PC-9 (cell line): ENCODE measurements at regions not wholly inside any gene's neighbourhood (a gene's known extent, or its start where the extent isn't known, plus 50 kb on each side); places are given as distances from the start of the nearest gene placed in this dataset.
A peak's percentile ranks its signal among the peaks of the same experiment; 100 is the strongest.

Source experiments
- BruUV-seq: library from RNA; stranded (reverse); fragments of 400-500 nt; replicated peaks from 2 replicates; lab custom pipeline; 2021; lab: Mats Ljungman, UMichigan
- CTCF ChIA-PET: fragments of 300-600 bp; sonication (Branson Sonifier 250); formaldehyde crosslinking; loops from one replicate; lab custom pipeline; 2022; ENCODE audit warnings: antibody characterized with exemption; lab: Charles Lee
- POLR2A ChIA-PET: fragments of 300-600 bp; sonication (Branson Sonifier 250); formaldehyde crosslinking; loops from one replicate; lab custom pipeline; 2022; ENCODE audit warnings: antibody characterized with exemption; ENCODE audit not compliant: unreplicated experiment; lab: Charles Lee
- DNase-seq, 2 experiments: peaks; one replicate each; pipeline versions ENCODE4 v3.0.0 to v3.0.0-alpha.2; 2015 to 2022; ENCODE audit warnings: mixed read lengths in 1 of 2
- H2AFZ ChIP-seq: fragments of 200-600 bp; sonication (generic); 2 replicates; pipeline ENCODE4 v1.8.1; 2017; ENCODE audit warnings: antibody characterized with exemption
- H3F3A ChIP-seq: fragments of 200-600 bp; sonication (generic); 2 replicates; pipeline ENCODE4 v1.8.1; 2017; ENCODE audit warnings: antibody characterized with exemption, mild to moderate bottlenecking, low read depth; ENCODE audit not compliant: insufficient read depth
- H3K27ac ChIP-seq: fragments of 200-600 bp; sonication (generic); 2 replicates; pipeline ENCODE4 v1.6.1; 2016; ENCODE audit warnings: mixed run types
- H3K27me3 ChIP-seq: fragments of 200-600 bp; sonication (generic); 2 replicates; pipeline ENCODE4 v1.6.1; 2016; ENCODE audit warnings: low read depth, mixed run types; ENCODE audit not compliant: insufficient read depth
- H3K36me3 ChIP-seq: fragments of 200-600 bp; sonication (generic); 2 replicates; pipeline ENCODE4 v1.6.1; 2016; ENCODE audit warnings: low read depth, mixed run types
- H3K4me1 ChIP-seq: fragments of 200-600 bp; sonication (generic); replicated peaks from 2 replicates; pipeline ENCODE4 v1.6.1; 2016; ENCODE audit warnings: mixed run types; ENCODE audit not compliant: insufficient read depth
- H3K4me2 ChIP-seq: fragments of 200-600 bp; sonication (generic); 2 replicates; pipeline ENCODE4 v1.6.1; 2017; ENCODE audit warnings: mixed run types
- H3K4me3 ChIP-seq: fragments of 200-600 bp; sonication (generic); 2 replicates; pipeline ENCODE4 v1.6.1; 2016; ENCODE audit warnings: mixed run types
- H3K79me2 ChIP-seq: fragments of 200-600 bp; sonication (generic); 2 replicates; pipeline ENCODE4 v1.6.1; 2017; ENCODE audit warnings: low read depth, mixed run types
- H3K9me2 ChIP-seq: fragments of 200-600 bp; sonication (generic); 2 replicates; pipeline ENCODE4 v1.8.1; 2017; ENCODE audit warnings: mild to moderate bottlenecking; ENCODE audit not compliant: insufficient read depth
- H3K9me3 ChIP-seq: fragments of 200-600 bp; sonication (generic); 2 replicates; pipeline ENCODE4 v1.8.1; 2016; ENCODE audit warnings: low read depth; ENCODE audit not compliant: insufficient read depth
- H4K20me1 ChIP-seq: fragments of 200-600 bp; sonication (generic); 2 replicates; pipeline ENCODE4 v1.8.1; 2017; ENCODE audit not compliant: insufficient read depth
- CTCF ChIP-seq: fragments of 200-600 bp; sonication (generic); conservative IDR thresholded peaks from 2 replicates; pipeline ENCODE4 v1.6.1; 2017; ENCODE audit warnings: mixed run types, antibody characterized with exemption, mild to moderate bottlenecking, moderate library complexity
- EZH2 ChIP-seq: fragments of 200-600 bp; sonication (generic); IDR thresholded peaks from 2 replicates; pipeline ENCODE4 v1.8.0; 2017; ENCODE audit warnings: antibody characterized with exemption, low read depth
- intact Hi-C: fragments of 100-400 bp; cut with micrococcal nuclease; formaldehyde crosslinking; loops from one replicate; pipeline ENCODE4 v1.10.0; 2022; ENCODE audit not compliant: unreplicated experiment

GRCh38 chr3:16090706-16091105 lies 83.8 kb upstream of the GALNT15 start:
- ChIA-PET POLR2A (no interaction called here), CTCF (interaction anchor here (0.5 kb wide), 1 partner anchor 19 kb away, joined by 3 read pairs; no protein-coding TSS in a partner anchor)
- Histone ChIP-seq H3K4me1 (peaks cover 21% of the 10 kb centered on the region), H4K20me1 (no peaks in the 10 kb centered on the region), H3K4me2 (0 out of 2 replicates have a peak overlapping the region, but pooled peaks have one; percentile 3), H3K27ac (no peak overlapping the region), H3F3A (peaks cover 10% of the 10 kb centered on the region; the same call in 1 of the 2 replicates), H2AFZ (no peak overlapping the region), H3K9me2 (no peaks in the 10 kb centered on the region), H3K9me3 (peaks cover 9% of the 10 kb centered on the region; the same call in 1 of the 2 replicates), H3K79me2 (no peaks in the 10 kb centered on the region), H3K36me3 (no peaks in the 10 kb centered on the region), H3K4me3 (no peak overlapping the region), H3K27me3 (no peaks in the 10 kb centered on the region)
- BruUV-seq, result no TSS peak
- DNase-seq, result no peak
- TF ChIP-seq CTCF (no peak), EZH2 (no peak)
- intact Hi-C loops, result no loop called here

- Histone ChIP-seq H3K4me3 (no peak overlapping the region), H3K9me2 (no peaks in the 10 kb centered on the region), H3K4me2 (no peak overlapping the region), H3K36me3 (no peaks in the 10 kb centered on the region), H3K9me3 (peaks cover 11% of the 10 kb centered on the region; the same call in 1 of the 2 replicates), H4K20me1 (no peaks in the 10 kb centered on the region), H2AFZ (no peak overlapping the region), H3F3A (peaks cover 10% of the 10 kb centered on the region; the same call in 1 of the 2 replicates), H3K27ac (no peak overlapping the region), H3K79me2 (no peaks in the 10 kb centered on the region), H3K4me1 (peaks cover 21% of the 10 kb centered on the region), H3K27me3 (no peaks in the 10 kb centered on the region)
- CTCF ChIA-PET, result no interaction called here
- no TSS peak for BruUV-seq
- DNase-seq, result no peak
- intact Hi-C loops, result no loop called here
- TF ChIP-seq EZH2, result no peak
- no peak for TF ChIP-seq CTCF
- POLR2A ChIA-PET, result no interaction called here
Measured at GRCh38 chr3:16092923-16093322, 81.6 kb upstream of the GALNT15 start.

- Histone ChIP-seq H3K27me3 (no peaks in the 10 kb centered on the region), H3K9me3 (peaks cover 25% of the 10 kb centered on the region), H3K4me1 (peaks cover 11% of the 10 kb centered on the region), H3F3A (peaks cover 15% of the 10 kb centered on the region), H3K27ac (peak overlapping the region; percentile 94), H3K36me3 (no peaks in the 10 kb centered on the region), H4K20me1 (no peaks in the 10 kb centered on the region), H3K4me3 (peak overlapping the region; percentile 20; the same call in 1 of the 2 replicates), H3K9me2 (no peaks in the 10 kb centered on the region), H3K4me2 (peak overlapping the region; percentile 63), H2AFZ (peak overlapping the region; percentile 68), H3K79me2 (no peaks in the 10 kb centered on the region)
- no TSS peak for BruUV-seq
- POLR2A ChIA-PET, result no interaction called here
- peak; percentile 72 to 93 for DNase-seq
- CTCF ChIA-PET, result no interaction called here
- no peak for TF ChIP-seq CTCF
- TF ChIP-seq EZH2, result no peak
- intact Hi-C loops, result loop anchor here (1.0 kb wide), 2 partner anchors 32 to 41 kb away; no protein-coding TSS in a partner anchor
Measured at GRCh38 chr3:16101295-16102186, 72.9 kb upstream of the GALNT15 start.
